ENCODE measurements at regions not wholly inside any gene's neighbourhood (a gene's known extent, or its start where the extent isn't known, plus 50 kb on each side); places are given as distances from the start of the nearest gene placed in this dataset.

DNA sequence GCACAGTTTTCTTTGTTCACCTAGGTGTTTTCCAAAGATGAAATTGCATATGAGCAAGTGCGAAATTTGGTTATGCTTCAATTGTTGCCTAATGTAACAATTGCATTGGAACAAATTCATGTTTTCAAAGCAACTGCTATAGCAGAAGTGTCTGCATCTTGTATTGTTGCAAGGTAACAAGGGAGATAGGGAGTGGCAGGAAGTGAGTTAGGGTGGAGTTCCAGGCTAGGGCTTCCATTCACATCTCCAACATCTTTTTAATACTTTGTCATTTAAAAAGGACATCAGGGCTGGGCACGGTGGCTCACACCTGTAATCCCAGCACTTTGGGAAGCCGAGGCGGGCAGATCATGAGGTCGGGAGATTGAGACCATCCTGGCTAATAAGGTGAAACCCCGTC, 312.3 kb upstream of the E2F7 start:
- TF ChIP-seq POLR2A (IDR thresholded peaks at IDR 0.05; ENCODE audit: extremely low read depth, insufficient read length) = no peak
- TF ChIP-seq, protein P1, sequence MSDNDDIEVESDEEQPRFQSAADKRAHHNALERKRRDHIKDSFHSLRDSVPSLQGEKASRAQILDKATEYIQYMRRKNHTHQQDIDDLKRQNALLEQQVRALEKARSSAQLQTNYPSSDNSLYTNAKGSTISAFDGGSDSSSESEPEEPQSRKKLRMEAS (IDR thresholded peaks at IDR 0.05; ENCODE audit: low read depth, low read length) = no peak
- TF ChIP-seq, protein P2, sequence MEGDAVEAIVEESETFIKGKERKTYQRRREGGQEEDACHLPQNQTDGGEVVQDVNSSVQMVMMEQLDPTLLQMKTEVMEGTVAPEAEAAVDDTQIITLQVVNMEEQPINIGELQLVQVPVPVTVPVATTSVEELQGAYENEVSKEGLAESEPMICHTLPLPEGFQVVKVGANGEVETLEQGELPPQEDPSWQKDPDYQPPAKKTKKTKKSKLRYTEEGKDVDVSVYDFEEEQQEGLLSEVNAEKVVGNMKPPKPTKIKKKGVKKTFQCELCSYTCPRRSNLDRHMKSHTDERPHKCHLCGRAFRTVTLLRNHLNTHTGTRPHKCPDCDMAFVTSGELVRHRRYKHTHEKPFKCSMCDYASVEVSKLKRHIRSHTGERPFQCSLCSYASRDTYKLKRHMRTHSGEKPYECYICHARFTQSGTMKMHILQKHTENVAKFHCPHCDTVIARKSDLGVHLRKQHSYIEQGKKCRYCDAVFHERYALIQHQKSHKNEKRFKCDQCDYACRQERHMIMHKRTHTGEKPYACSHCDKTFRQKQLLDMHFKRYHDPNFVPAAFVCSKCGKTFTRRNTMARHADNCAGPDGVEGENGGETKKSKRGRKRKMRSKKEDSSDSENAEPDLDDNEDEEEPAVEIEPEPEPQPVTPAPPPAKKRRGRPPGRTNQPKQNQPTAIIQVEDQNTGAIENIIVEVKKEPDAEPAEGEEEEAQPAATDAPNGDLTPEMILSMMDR (IDR thresholded peaks at IDR 0.05; ENCODE audit: low read depth, low read length) = no peak
- no peak for TF ChIP-seq MYC (IDR thresholded peaks at IDR 0.05; ENCODE audit: low read depth, low read length)
- DNase-seq (ENCODE audit: low read depth) = no peak
- no peak overlapping the region for H3K4me3 ChIP-seq (ENCODE audit: low read depth, low read length)

DNA sequence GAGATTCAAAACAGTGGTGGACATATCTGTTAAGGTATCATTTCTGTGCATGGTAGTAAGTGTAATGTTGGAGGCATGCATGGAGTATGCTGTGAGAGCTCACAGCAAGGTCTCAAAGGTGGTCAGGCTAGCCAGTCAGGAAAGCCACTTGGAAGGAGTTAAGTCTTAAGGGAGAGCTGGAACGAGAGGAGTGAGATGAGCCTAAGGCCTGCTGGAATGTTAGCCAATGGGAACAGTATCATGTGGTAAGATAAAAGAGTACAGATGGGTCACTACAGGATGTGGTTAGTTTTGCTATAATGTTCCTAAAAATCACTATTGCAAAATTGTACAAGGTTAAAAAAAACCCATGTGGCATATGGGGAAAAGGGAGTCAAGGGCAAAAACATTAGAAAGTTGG, 311.7 kb upstream of the E2F7 start:
- TF ChIP-seq MYC (IDR thresholded peaks at IDR 0.05; ENCODE audit: low read depth, low read length) (no peak), POLR2A (IDR thresholded peaks at IDR 0.05; ENCODE audit: extremely low read depth, insufficient read length) (no peak)
- TF ChIP-seq, protein P1 (IDR thresholded peaks at IDR 0.05; ENCODE audit: low read depth, low read length) = no peak
- TF ChIP-seq, protein P2 (IDR thresholded peaks at IDR 0.05; ENCODE audit: low read depth, low read length) = no peak
- no peak overlapping the region for H3K4me3 ChIP-seq (ENCODE audit: low read depth, low read length)
- DNase-seq (ENCODE audit: low read depth) = peak; percentile 8

DNA sequence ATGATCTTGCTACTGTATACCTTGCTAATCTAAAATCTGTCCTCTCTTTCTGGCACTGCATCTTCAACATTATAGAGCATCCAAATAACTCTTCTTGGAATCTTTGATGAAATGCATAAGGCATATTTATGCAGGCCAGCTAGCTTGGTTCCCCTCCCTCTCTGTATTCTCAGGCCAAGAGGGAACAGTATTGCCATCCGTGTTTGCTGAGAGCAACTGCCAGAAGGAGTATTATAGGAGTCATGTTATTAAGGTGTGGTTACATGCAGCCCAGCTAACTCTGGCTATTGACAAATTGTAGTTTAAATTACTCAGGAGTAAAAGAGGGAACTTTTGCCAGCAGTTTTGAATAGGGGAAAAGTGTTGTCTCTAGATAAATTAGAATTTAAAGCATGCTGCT, 309.3 kb upstream of the E2F7 start:
- DNase-seq (ENCODE audit: low read depth) = no peak
- TF ChIP-seq MYC (IDR thresholded peaks at IDR 0.05; ENCODE audit: low read depth, low read length) (no peak), POLR2A (IDR thresholded peaks at IDR 0.05; ENCODE audit: extremely low read depth, insufficient read length) (no peak)
- TF ChIP-seq, protein P2 (IDR thresholded peaks at IDR 0.05; ENCODE audit: low read depth, low read length) = no peak
- H3K4me3 ChIP-seq (ENCODE audit: low read depth, low read length) = no peak overlapping the region

DNA sequence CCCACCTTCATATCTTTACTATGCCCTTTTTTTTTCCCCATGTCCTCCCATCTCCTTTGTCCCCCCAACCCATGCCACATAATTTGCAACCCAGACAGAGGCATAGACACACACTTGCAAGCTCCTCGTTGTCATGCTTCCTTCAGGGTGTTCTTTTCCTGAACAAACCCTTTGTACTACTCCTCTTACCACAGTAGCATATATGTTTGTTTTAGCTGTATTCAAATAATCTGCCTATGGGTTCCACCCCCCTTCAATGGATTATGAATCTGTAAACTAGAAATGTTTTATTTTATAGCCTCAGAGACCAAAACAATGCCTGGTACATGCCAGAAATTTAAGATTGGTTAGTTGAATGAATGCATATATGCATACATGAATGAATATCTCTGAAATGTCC, 307.1 kb upstream of the E2F7 start:
- DNase-seq (ENCODE audit: low read depth) = no peak
- no peak overlapping the region for H3K4me3 ChIP-seq (ENCODE audit: low read depth, low read length)

DNA sequence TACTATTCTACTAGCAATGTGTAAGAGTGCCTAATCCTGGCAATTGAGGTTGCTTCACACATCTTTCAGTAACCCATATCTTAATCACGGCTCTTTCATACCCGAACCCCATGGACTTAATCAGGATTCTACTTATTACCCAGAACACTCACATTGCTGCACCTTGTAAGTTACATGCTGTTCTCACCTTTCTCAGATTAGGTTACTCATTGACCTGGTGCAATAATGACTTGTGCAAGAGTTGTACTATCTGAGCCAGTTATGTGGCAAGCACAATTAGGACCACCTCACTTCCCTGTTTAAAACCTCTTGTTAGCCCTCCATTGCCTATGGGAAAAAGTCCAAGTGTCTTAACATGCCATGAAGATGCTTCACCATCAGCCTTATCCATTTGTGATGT, 306.7 kb upstream of the E2F7 start:
- DNase-seq (ENCODE audit: low read depth) = no peak
- TF ChIP-seq, protein P2 (IDR thresholded peaks at IDR 0.05; ENCODE audit: low read depth, low read length) = no peak
- TF ChIP-seq MYC (IDR thresholded peaks at IDR 0.05; ENCODE audit: low read depth, low read length) = no peak
- TF ChIP-seq, protein P1 (IDR thresholded peaks at IDR 0.05; ENCODE audit: low read depth, low read length) = no peak
- TF ChIP-seq POLR2A (IDR thresholded peaks at IDR 0.05; ENCODE audit: extremely low read depth, insufficient read length) = no peak
- no peak overlapping the region for H3K4me3 ChIP-seq (ENCODE audit: low read depth, low read length)

More for the DNA sequence above, 307.1 kb upstream of the E2F7 start:
- TF ChIP-seq, protein P1 (IDR thresholded peaks at IDR 0.05; ENCODE audit: low read depth, low read length) = no peak
- TF ChIP-seq POLR2A (IDR thresholded peaks at IDR 0.05; ENCODE audit: extremely low read depth, insufficient read length) (no peak), MYC (IDR thresholded peaks at IDR 0.05; ENCODE audit: low read depth, low read length) (no peak)
- TF ChIP-seq, protein P2 (IDR thresholded peaks at IDR 0.05; ENCODE audit: low read depth, low read length) = no peak

DNA sequence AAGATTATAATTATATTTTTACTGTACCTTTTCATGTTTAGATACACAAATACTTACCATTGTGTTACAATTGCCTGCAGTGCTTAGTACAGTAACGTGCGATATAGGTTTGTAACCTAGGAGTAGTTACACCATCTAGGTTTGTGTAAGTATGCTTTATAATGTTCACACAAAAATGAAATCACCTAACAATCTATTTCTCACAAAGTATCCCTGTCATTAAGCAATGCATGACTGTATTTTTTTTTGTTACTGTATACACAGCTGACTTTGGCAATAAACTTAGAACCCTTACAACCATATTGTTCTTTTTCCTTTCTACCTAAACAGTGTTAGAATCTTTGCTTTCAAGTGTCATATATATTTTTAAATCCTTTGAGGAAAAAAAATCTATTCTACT, 303.0 kb upstream of the E2F7 start:
- no peak for DNase-seq (ENCODE audit: low read depth)
- TF ChIP-seq POLR2A (IDR thresholded peaks at IDR 0.05; ENCODE audit: extremely low read depth, insufficient read length) (no peak), MYC (IDR thresholded peaks at IDR 0.05; ENCODE audit: low read depth, low read length) (no peak)
- TF ChIP-seq, protein P1 (IDR thresholded peaks at IDR 0.05; ENCODE audit: low read depth, low read length) = no peak
- TF ChIP-seq, protein P2 (IDR thresholded peaks at IDR 0.05; ENCODE audit: low read depth, low read length) = no peak

More for the DNA sequence above, 303.0 kb upstream of the E2F7 start:
- no peak overlapping the region for H3K4me3 ChIP-seq (ENCODE audit: low read depth, low read length)
